ENCODE measurements at regions not wholly inside any gene's neighbourhood (a gene's known extent, or its start where the extent isn't known, plus 50 kb on each side); places are given as distances from the start of the nearest gene placed in this dataset.

DNA sequence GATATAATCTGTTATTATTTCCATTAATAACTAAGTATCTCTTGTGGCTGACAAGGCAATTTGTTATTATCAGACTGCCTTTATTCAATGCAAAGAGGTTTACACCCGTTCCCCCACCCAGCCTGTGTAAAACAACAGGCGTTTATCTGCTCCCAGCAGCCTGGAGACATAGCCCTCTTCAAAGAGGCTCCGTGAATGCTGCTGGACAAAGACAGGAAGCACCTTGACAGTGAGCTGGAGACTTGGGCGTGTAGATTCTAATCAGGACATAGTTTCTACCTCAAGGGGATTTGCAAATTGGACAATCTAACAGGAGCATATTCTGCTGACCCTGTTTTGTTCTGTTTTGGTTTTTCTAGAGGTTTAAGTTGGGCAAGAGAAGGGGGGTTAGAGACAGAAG lies 733.0 kb upstream of the KIRREL3 start:
- DNase-seq (ENCODE audit: low read depth), result no peak

DNA sequence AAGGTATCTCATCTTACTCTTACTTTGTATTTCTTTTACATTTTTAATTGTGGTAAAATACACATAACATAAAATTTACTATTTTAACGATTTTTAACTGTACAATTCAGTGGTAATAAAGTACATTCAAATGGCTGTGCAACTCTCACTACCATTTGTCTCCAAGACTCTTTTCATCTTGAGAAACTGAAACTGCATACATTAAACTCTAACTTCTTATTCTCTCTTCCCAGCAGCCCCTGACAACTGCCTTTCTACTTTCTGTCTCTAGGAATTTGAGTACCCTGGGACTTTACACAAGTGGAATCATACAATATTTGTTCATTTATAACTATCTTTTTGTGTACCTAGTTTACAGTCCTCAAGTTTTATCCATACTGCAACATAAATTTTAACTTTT lies 725.8 kb upstream of the KIRREL3 start:
- DNase-seq (ENCODE audit: low read depth), result no peak

DNA sequence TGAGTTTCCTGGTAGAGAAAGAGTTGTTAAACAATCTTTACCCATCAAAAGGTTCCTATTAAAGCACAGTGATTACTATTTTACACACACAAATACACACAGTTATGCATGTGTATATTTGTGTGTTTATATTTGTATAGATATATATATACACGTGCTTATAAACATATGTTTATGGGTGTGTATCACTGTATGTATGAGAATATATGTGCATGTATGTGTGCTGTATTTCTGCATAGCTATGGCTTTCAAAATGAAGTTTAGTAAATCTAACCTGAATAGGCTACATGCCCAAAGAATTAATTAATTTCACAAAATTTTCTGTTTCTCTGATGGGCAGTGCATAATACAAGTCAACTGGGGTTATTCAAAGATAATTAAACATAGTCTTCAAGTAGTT lies 723.1 kb upstream of the KIRREL3 start:
- DNase-seq (ENCODE audit: low read depth), result no peak

DNA sequence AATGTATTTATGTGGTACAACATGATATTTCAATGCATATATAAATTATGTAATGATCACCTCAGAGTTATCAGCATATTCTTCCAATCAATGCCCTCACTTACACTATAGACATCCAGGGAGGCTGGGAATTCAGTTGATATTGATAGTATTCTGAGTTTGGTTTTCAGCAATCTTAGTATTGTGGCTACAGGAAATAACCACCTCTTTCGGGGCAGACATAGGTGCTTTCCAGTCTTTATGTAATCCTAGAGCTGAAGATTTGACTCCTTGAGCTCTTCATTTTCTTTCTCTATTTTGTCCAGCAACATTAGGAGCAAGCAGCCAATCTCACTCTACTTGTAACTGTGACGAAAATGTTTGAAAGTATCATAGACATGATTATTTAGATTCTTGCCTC lies 712.7 kb upstream of the KIRREL3 start:
- no peak for DNase-seq (ENCODE audit: low read depth)

DNA sequence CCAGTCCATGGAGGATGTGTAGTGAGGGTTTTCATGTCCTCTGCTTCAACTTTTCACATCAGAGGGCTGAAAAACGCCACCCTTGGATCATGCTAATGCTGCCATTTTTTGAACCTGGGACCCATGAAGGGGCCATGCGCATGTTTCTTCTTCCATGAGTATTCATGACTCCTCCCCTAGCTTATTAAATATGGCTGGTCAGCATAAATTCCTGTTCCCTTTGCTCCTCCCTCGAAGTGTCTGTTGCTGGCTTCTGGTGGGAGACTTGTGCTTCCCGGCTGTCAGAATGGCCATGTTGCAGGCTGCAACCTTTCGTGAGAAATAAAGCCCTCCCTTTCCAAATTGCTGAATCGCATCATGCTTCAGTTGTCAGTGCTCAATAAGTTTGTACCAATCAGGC lies 711.2 kb upstream of the KIRREL3 start:
- DNase-seq (ENCODE audit: low read depth), result no peak

DNA sequence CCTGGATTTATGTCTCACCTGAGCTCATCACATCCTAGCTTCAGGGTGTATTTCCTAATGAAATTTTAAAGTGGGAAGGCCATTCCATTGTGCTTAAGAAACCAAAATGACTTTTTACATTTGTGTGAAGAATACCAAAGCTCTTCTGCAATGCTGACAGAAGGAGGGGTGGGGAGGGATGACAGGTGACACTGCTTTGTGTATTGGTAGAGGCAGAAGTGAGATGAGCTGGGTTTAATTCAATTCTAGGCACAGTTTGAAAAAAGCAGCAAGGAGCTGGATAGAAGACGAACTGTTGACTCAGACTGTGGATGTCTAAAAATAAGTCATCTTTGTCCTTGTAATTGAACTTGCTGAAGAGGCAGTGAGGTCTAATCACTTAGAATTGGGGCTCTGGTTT lies 710.3 kb upstream of the KIRREL3 start:
- no peak for DNase-seq (ENCODE audit: low read depth)

DNA sequence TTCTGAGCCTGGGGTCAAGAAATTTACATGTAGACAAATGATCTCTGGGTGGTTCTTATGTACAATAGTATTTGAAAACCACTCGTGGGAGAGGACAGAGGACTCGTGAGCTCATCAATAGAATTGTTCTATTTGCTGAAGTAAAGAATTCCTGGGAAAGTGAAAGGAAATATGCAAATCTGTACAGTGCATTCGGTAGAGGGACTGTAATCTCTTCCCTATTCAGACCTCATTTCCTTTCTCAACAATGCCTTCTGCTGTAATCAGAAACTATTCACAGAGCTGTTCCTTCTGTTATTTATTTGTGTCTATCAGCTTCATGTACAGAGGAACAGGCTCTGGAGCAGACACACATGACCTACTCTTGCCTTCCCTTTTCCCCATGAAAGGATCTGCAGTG lies 709.4 kb upstream of the KIRREL3 start:
- DNase-seq (ENCODE audit: low read depth), result no peak

DNA sequence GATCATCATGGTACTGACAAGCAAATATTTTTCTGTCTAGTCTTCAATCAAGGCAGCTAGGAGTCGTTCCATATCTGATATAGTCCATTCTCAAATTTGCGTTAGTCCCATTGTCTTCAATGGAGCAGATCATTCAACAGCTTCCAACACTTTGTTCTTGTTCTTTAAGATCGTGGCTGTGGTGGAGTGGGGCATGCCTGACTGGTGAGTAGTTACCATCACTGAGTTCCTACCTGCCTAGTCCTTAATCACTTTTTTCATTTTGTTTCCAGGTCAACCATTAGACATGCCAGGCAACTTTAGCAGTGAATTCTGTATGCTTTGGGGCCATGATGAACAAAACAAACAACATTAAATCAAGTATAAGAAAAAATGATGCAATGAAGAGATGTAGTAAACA lies 693.1 kb upstream of the KIRREL3 start:
- DNase-seq (ENCODE audit: low read depth), result no peak

DNA sequence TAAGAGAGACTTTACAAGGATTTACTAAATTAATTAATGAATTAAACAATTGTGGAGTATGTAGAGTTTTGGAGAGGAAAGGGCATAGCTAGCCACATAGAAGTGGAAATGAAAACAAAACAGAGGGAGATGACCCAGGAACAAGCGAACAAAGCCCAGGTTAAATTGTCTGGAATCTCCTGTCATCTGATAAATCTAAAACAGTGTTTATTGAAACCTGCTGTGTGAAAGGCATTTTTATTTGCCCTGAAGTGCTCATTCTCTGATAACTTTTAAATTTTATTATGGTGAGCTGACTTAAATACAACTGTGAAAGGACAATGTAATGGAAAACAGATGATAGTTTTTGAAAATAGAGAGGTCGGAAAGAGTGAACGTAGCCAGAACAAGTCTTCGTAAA lies 682.8 kb upstream of the KIRREL3 start:
- no peak for DNase-seq (ENCODE audit: low read depth)

DNA sequence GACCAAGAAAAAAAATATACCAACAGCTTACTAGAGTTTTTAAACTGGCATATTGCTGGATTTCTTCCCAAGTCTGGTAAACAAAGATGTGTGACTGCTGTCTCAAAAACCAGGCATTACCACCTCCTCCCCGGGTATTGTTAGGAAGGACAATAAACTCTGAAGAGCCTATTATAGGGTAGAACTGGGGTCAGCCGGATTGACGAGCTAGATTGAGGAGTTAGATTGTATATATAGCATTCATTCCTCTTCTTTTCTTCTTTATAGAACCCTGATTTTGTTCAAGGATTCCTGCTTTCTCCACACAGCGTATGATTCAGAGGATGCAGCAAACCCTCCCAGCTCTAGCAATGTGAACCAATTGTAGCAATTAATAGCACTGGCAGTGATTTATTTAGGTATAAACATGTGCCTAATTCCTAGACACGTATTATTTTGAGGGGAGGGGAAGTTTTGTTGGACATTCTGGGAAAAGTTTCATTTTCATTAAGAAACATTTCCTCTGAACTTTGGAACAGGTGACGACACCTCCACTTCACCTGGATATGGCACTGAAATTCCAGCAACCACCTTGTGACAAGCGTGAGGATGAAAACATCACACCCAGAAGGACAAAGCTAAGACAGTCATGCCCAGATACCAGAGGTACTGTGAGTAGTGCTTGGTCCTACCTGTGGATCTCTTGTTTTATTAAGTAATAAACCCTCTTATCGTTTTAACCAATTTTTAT lies 679.4 kb upstream of the KIRREL3 start:
- no peak for DNase-seq (ENCODE audit: low read depth)

DNA sequence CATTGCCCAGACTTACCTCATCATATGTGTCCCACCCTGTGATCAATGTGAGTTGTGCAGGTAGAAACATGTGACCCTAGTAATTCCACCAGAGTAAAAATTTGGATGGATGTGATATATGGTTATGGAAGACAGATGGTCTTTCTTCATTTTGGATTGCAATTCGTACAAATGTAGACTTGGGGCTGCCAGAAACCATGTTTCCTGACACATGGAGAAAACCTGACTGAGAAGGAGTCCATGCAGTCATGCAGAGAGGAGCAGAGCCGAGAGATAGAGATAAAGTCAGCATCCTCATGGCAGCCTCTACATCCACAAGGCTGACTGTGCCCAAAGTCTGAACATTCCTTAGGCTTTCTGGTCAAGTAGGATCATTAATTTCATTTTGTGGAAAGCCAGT lies 678.1 kb upstream of the KIRREL3 start:
- no peak for DNase-seq (ENCODE audit: low read depth)

DNA sequence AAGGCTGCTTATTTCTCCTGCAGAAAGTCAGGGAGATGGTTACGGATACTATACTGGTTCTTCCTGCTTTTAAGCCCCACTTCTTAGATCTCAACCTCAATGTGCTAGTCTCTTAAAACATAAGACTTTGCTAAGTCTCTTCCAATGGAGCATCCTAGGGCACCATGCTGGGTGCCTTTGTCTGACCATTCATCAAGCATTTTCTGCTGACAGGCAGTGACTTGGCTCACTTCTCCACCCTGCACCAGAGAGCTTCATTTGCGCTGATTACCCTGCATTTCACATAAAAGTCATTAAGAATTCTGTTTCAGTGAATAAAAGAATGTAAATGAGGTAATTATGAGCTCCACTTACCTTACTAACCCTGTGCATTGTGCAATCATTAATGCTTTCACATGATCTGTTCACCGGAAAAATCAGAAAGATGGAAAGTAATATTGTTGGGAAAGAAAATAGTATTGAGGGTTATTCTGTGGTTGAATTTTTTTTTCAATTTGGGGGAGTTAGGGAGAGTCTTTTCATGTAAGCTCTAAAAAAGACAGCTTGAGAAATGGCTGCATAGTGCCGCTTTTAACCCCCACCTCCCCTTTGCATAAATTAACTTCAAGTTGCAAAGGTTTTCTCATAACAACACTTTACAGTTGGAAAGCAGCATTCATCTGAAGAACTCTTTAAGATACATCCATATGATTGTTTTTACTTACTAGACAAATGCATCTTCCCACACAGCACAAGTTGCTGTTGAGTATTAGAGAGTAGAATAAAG lies 677.3 kb upstream of the KIRREL3 start:
- no peak for DNase-seq (ENCODE audit: low read depth)

DNA sequence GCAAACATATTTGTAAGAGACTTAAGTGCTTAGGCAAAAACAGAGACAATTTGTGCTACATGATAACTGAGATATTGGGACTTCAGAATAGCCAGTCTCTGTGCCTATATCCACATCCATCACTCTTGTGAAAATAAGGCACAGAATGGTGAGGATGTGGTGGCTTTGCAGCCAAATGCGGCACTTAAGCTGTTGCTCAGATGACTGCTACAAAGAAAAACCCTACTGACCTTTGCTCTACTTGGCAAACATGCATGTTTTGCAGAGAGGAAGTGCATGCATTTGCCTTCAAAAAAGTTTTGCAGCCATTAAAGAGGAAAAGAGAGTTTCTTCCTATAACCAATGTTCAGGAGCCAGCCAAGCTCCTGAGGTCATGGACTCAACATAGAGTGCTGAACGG lies 675.0 kb upstream of the KIRREL3 start:
- peak; percentile 44 for DNase-seq (ENCODE audit: low read depth)

DNA sequence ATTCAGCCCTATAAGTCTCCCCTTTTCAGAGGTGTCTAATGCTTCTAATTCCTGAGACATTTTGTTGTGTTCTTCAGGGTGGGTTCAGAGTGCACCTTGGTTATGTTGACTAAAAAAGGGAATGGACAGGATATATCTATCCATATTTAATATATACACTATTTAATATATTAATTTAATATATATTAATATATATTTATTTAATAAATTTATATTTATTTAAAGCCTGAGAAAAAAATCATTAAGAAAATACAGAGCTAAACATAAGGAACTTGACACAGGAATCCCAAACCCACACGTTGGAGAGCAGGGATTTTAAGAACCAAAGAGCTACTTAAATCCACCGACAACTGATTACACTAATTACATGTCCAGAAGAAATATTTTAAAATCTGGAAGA lies 674.2 kb upstream of the KIRREL3 start:
- DNase-seq (ENCODE audit: low read depth), result no peak

DNA sequence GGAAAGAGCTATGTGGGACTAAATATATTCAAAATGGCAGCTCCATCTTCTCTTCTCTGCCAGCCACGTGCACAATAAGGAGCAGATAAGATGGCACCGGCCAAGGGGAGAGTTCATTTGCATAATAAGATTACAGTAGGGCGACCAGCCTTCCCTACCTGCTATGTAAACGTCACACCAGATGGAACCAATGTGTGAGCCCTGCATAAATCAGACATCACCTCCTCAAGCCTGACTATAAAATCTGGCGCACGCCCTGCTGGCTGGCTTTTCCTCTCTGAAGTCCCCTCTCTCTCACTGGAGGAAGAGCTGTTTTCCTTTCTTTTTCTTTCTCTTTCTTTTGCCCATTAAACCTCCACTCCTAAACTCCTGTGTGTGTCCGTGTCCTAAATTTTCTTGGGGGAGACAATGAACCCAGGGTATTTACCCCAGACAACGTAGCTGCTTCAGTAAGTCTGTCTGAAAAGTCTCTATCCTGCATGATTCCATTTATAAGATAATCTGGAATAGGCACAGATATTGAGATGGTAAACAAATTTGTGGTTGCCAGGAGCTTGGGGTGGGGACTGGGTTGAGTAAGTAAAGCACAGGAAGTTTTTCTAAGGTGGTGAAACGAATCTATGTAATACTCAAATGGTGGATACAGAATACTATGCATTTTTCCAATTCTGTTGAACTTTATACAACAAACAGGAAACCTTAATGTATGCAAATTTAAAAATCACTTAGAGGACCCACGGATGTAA lies 670.0 kb upstream of the KIRREL3 start:
- DNase-seq (ENCODE audit: low read depth), result no peak

DNA sequence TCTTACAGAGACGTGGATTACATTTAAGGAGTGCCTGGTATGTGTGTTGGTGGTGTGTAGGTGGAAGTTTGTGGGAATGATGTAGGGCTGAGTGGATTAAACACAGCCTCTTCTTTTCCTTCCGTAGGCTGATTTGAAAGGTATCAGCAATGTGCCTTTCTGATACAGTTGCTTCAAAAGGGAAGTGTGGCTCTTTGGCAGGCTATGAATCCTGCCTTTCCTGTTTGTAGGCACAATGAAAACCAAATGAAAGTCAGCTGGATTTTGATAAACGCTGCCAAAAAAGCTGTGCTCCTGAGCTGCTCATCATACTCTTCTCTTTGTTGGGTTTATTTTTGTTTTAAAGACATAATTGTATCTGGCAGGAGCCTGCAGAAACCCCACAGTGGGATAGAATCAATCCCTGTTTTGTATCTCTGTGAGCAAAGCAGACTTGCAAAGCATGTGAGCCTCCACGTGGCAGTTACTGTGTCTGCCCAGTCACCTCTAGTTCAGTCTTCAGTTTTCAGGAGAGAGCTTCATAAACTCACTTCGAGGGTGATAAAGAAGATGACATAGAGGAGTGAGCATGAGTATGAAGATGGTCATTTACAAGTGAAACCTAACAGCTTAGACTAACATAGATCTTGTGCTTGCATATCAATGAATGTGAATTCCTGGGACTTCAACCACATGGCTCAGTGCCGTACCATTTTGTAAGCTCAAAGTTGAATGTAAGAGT lies 655.7 kb upstream of the KIRREL3 start:
- DNase-seq (ENCODE audit: low read depth), result no peak

DNA sequence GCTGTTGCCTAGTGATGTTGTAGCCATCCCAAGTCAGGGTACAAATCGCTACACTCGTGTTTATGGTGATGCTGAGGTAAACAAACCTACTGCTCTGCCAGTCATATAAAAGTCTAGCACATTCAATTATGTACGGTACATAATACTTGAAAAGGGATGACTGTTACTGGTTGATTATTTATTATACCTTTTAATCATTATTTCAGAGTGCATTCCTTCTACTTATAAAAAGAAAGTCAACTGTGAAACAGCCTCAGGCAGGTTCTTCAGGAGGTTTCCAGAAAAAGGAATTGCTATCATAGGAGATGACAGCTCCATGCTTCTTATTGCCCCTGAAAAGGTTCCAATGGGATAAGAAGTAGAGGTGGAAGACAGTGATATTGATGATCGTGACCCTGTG lies 652.5 kb upstream of the KIRREL3 start:
- DNase-seq (ENCODE audit: low read depth), result no peak

DNA sequence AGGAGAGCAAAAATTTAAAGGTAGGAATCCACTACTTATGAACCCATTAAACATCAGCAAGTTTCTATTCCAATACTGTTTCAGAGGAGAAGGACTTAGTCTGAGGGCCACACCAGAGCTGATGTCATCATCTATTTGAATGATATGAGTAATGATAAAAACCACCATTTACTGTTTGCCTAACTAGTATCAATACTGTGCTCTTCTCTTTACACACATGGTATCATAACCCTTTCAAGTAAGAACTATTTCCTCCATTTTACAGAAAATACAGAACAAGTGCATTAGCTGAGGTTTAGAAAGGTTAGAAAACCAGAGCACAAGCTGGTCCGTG lies 651.3 kb upstream of the KIRREL3 start:
- peak; percentile 27 for DNase-seq (ENCODE audit: low read depth)

DNA sequence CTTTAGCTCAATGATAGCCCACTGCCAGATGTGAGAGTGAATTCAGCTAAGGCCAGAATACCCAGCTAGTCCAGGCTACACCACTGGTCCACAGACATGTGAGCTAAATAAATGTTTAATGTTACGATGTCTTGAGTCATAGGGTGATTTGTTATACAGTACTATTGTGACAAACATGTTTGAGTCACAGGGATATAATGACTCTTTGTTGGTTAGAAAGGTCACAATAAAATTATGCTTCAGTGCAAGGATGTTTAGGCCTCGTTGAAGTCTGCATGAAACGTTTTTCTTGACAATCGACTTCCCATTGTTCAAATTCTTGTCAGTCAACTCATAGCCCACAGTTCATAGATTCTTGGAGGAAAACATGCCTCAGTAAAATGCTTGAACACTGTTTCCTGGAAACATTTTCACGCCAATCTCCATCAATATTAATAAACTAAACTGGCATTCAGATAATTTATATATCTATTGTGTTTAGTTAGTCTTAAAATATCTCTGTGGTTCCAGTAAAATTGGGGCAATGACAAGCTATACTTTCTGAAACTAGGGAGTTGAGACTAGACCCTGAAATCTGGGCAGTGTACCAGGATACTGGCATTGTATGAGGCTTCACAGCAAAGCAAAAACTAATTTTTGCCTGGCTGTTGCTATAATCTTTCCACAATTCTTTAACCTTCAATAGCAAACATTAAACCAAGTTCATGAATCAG lies 650.8 kb upstream of the KIRREL3 start:
- peak; percentile 65 for DNase-seq (ENCODE audit: low read depth)

DNA sequence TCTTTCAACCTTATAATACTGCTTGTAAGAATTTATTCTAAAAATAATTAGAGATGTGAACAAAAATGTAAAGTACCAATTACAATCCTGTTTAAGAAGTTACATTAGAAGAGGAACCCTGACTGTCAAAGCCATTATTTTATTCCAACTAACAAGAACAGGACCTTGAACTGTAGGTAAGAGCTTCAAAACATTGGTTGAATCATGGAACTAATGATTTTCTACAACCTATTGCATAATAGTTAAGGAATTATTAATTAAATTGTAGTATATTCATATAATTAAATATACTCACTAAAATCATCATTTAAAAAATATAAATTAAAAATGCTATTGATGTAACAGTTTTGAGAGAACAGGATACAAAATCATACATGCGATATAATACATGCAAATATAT lies 649.4 kb upstream of the KIRREL3 start:
- no peak for DNase-seq (ENCODE audit: low read depth)

DNA sequence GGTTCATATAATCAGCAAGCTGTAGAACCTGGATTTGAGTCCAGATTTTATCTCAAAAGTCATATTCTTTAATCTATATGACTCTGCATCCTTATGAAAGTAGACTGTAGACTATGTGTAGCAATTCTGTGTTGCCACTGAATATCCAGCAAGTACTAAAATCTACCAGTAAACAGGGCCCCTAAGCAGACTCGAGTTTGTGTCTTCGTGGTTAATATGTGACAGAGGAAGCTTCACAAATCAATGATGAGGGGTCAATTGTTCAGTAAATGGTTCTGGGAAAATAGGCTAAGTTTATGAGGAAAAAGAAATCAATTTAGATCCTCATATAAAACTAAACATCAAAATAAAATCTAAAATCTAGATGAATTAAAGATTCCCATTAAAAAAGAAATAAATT lies 648.5 kb upstream of the KIRREL3 start:
- DNase-seq (ENCODE audit: low read depth), result no peak

DNA sequence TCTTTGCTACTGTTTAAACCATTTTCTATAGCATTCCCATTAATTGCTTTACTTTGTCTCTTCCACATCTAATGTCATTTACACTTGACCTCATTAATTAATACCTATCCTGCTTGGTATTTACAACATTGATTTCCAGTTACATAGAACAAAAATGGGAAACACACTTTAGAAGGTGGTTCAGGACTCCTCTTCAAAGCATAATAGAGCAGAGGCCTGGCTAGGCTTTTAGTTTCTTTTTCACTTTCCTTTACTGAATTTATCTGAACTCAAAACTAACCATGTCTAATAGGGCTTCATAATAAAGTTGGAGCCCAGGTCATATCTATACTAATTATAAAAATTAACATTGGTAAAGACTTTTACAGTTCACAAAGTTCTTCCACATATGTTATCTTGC lies 648.0 kb upstream of the KIRREL3 start:
- DNase-seq (ENCODE audit: low read depth), result no peak

Measured in Daoy (cell line).